ENCODE measurements at regions not wholly inside any gene's neighbourhood (a gene's known extent, or its start where the extent isn't known, plus 50 kb on each side); places are given as distances from the start of the nearest gene placed in this dataset.

DNA sequence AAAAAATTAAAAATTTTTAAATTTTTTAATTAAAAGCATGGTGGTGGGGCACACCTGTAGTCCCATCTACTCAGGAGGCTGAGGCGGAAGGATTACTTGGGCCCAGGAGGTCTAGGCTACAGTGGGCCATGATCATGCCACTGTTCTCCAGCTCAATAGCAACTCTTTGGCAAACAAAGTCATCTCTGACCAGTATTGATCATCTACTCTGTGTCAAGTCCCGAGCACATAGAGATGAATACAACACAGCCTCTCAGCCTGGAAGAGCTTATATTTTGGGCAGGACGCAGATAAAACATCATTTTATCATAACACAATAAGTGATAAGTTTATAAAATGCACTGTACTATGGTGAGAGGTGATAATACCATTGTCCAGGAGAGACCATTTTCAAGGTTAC, 281.6 kb upstream of the GADL1 start:
- DNase-seq (ENCODE audit: low read depth): no peak
- H3K4me3 ChIP-seq (ENCODE audit: low read length): no peak overlapping the region
- TF ChIP-seq, protein P1, sequence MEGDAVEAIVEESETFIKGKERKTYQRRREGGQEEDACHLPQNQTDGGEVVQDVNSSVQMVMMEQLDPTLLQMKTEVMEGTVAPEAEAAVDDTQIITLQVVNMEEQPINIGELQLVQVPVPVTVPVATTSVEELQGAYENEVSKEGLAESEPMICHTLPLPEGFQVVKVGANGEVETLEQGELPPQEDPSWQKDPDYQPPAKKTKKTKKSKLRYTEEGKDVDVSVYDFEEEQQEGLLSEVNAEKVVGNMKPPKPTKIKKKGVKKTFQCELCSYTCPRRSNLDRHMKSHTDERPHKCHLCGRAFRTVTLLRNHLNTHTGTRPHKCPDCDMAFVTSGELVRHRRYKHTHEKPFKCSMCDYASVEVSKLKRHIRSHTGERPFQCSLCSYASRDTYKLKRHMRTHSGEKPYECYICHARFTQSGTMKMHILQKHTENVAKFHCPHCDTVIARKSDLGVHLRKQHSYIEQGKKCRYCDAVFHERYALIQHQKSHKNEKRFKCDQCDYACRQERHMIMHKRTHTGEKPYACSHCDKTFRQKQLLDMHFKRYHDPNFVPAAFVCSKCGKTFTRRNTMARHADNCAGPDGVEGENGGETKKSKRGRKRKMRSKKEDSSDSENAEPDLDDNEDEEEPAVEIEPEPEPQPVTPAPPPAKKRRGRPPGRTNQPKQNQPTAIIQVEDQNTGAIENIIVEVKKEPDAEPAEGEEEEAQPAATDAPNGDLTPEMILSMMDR (IDR thresholded peaks at IDR 0.05; ENCODE audit: insufficient read depth, low read depth, low read length, missing control alignments): no peak

DNA sequence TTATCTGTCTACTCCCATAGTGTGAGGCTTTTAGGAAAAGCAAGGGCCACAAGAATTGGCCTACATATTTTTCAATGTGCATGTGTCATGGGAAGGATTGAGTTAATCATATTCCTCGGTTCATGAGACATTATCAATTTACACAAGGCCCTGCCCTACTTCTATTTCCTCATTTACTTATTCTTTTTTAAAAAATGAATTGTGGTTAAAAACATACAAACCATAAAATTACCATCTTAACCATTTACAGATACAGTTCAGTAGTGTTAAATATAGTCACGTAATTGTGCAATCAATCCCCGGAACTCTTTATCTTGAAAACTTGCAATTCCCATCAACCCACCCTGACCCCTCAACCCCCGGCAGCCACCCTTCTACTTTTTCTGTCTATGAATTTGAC, 284.0 kb upstream of the GADL1 start:
- TF ChIP-seq, protein P1 (IDR thresholded peaks at IDR 0.05; ENCODE audit: insufficient read depth, low read depth, low read length, missing control alignments): no peak
- DNase-seq (ENCODE audit: low read depth): no peak
- no peak overlapping the region for H3K4me3 ChIP-seq (ENCODE audit: low read length)

DNA sequence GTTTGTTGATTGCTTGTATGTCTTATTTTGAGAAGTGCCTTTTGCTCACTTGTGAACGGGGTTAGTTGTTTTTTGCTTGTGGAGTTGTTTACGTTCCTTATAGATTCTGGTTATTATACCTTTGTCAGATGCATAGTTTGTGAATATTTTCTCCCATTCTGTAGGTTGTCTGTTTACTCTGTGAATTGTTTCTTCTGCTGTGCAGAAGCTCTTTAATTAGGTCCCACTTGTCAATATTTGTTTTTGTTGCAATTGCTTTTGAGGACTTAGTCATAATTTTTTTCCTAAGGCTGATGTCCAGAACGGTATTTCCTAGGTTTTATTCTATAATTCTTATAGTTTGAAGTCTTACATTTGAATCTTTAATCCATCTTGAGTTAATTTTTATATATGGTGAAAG, 285.3 kb upstream of the GADL1 start:
- DNase-seq (ENCODE audit: low read depth): no peak
- TF ChIP-seq, protein P1 (IDR thresholded peaks at IDR 0.05; ENCODE audit: insufficient read depth, low read depth, low read length, missing control alignments): no peak
- no peak overlapping the region for H3K4me3 ChIP-seq (ENCODE audit: low read length)

DNA sequence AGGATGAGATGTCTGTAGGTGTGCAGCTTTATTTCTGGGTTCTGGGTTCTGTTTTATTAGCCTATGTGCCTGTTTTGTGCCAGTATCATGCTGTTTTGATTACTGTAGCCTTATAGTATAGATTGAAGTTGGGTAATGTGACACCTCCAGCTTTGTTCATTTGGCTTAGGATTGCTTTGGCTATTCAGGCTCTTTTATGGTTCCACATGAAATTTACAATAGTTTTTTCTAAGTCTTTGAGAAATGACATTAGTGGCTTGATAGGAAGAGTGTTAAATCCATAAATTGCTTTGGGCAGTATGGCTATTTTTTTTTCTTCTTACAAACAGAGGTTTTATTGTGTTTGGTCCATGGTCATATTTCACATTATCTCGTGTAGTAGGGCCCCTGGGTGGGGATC, 285.8 kb upstream of the GADL1 start:
- H3K4me3 ChIP-seq (ENCODE audit: low read length): no peak overlapping the region
- DNase-seq (ENCODE audit: low read depth): no peak
- TF ChIP-seq, protein P1 (IDR thresholded peaks at IDR 0.05; ENCODE audit: insufficient read depth, low read depth, low read length, missing control alignments): no peak

- TF ChIP-seq, protein P1 (IDR thresholded peaks at IDR 0.05; ENCODE audit: insufficient read depth, low read depth, low read length, missing control alignments): no peak
- DNase-seq (ENCODE audit: low read depth): no peak
Measured at GRCh38 chr3:31181661-31182060, 287.2 kb upstream of the GADL1 start.

GRCh38 chr3:31182661-31183060, 288.2 kb upstream of the GADL1 start:
- no peak for DNase-seq (ENCODE audit: low read depth)
- no peak overlapping the region for H3K4me3 ChIP-seq (ENCODE audit: low read length)
- TF ChIP-seq, protein P1 (IDR thresholded peaks at IDR 0.05; ENCODE audit: insufficient read depth, low read depth, low read length, missing control alignments): no peak

More at GRCh38 chr3:31181661-31182060, 287.2 kb upstream of the GADL1 start:
- no peak overlapping the region for H3K4me3 ChIP-seq (ENCODE audit: low read length)

DNA sequence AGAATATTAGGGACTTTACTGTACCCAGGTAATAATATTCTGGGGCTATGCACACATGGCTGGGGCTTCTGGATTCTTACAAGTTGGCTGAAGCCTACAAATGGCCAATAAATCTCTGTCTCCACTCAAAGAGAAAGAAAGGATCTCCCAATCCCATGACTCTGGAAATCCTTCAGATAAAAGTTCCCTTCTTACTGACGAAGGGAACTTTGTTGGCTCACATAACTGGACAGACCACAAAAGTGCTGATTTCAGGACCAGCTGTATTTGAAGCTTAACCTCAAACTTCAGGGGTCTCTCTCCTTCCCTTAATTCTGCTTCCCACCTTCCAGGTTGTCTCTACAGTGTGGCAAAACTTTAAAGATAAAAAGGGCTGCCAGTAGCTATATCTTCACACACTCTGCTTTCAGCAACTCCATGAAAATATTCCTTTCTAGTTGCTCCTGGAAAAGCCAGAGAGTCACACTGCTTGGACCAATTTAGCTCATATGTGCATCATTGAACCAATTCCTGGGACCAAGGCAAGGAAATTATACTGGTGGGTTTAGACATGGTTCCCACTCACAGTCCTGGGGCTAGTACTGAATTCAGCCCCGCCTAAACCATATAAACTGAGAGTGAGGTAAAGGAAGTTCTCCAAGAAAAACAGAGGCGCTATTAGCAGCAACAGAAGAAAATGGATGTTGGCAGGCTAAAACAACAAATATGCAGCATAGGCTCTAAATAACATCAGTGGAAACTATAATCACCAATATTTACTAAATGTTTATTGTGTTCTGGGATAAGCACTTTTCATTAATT, 290.0 kb upstream of the GADL1 start:
- TF ChIP-seq, protein P1 (IDR thresholded peaks at IDR 0.05; ENCODE audit: insufficient read depth, low read depth, low read length, missing control alignments): no peak
- no peak for DNase-seq (ENCODE audit: low read depth)
- no peak overlapping the region for H3K4me3 ChIP-seq (ENCODE audit: low read length)

All from epithelial cell of esophagus (primary cell).